Erythroblast (primary cell): ENCODE measurements at regions not wholly inside any gene's neighbourhood (a gene's known extent, or its start where the extent isn't known, plus 50 kb on each side); places are given as distances from the start of the nearest gene placed in this dataset.

Experiments used
- GATA1 ChIP-seq: IDR thresholded peaks from 2 replicates; pipeline ENCODE4 v1.6.1; 2011; ENCODE audit warnings: low read depth, mild to moderate bottlenecking, control low read depth, low read length, moderate library complexity
- POLR2A ChIP-seq: IDR thresholded peaks from 2 replicates; pipeline ENCODE4 v1.6.1; 2011; ENCODE audit warnings: mild to moderate bottlenecking, low read length

- TF ChIP-seq POLR2A: no peak
- no peak for TF ChIP-seq GATA1
These were observed 943.2 kb downstream of the TMTC2 start for GRCh38 chr12:83629931-83630330.
